HEK293 (cell line): ENCODE measurements at regions not wholly inside any gene's neighbourhood (a gene's known extent, or its start where the extent isn't known, plus 50 kb on each side); places are given as distances from the start of the nearest gene placed in this dataset.

Experiments
- CTCF ChIA-PET: fragments of 350-600 bp; formaldehyde crosslinking; extraction: SDS; loops from one replicate; lab custom pipeline; 2021; ENCODE audit warnings: antibody characterized with exemption; lab: Yijun Ruan, JAX
- POLR2A ChIA-PET: fragments of 300-600 bp; formaldehyde crosslinking; extraction: SDS; loops from one replicate; lab custom pipeline; 2020; ENCODE audit warnings: antibody characterized with exemption, inconsistent platforms; lab: Yijun Ruan, JAX
- H3K27ac ChIP-seq: fragments of 200-500 bp; sonication (Bioruptor generic); 2 replicates; pipeline ENCODE4 v1.5.1; 2014; ENCODE audit warnings: low read depth, low read length, control low read depth, inconsistent platforms; ENCODE audit errors: extremely low read depth
- H3K36me3 ChIP-seq, 2 experiments: fragments of 200-500 bp in 1 of 2; sonication (Bioruptor generic) in 1 of 2; 1 replicate in 1 of 2; 2 replicates in 1 of 2; pipeline ENCODE4 v1.5.1; 2014 to 2017; ENCODE audit warnings: inconsistent platforms in 2 of 2, low read length in 2 of 2; ENCODE audit not compliant: control insufficient read depth in 2 of 2, insufficient read depth in 1 of 2
- H3K4me1 ChIP-seq: fragments of 200-500 bp; sonication (Bioruptor generic); 2 replicates; pipeline ENCODE4 v1.5.1; 2014; ENCODE audit warnings: mild to moderate bottlenecking, low read length, inconsistent platforms; ENCODE audit not compliant: control insufficient read depth, insufficient read depth
- H3K4me3 ChIP-seq: 2 replicates; pipeline ENCODE4 v1.5.1; 2011; ENCODE audit warnings: low read depth, mild to moderate bottlenecking, control low read depth, low read length, moderate library complexity
- H3K9me3 ChIP-seq: fragments of 200-500 bp; sonication (Bioruptor generic); 2 replicates; pipeline ENCODE4 v1.5.1; 2014; ENCODE audit warnings: low read depth, low read length, inconsistent platforms; ENCODE audit not compliant: control insufficient read depth, insufficient read depth
- MEIS1 ChIP-seq: sonication (generic); formaldehyde crosslinking; IDR thresholded peaks from 2 replicates; pipeline ENCODE4 v1.8.1; 2022; ENCODE audit warnings: missing genetic modification reagents, mild to moderate bottlenecking, borderline replicate concordance
- SP3 ChIP-seq: fragments of 450-650 bp; formaldehyde crosslinking; IDR thresholded peaks from 2 replicates; pipeline ENCODE4 v1.5.1; 2016; ENCODE audit warnings: missing biosample characterization, missing genetic modification characterization
- ZBTB1 ChIP-seq: fragments of 450-650 bp; formaldehyde crosslinking; IDR thresholded peaks from 2 replicates; pipeline ENCODE4 v1.5.1; 2016; ENCODE audit warnings: missing biosample characterization, missing genetic modification characterization
- ZBTB49 ChIP-seq: fragments of 450-650 bp; formaldehyde crosslinking; IDR thresholded peaks from 2 replicates; pipeline ENCODE4 v1.5.1; 2016; ENCODE audit warnings: missing biosample characterization, missing genetic modification characterization, low read depth
- ZBTB7A ChIP-seq: fragments of 450-650 bp; formaldehyde crosslinking; IDR thresholded peaks from 2 replicates; pipeline ENCODE4 v1.5.1; 2016; ENCODE audit warnings: low read depth, missing biosample characterization, missing genetic modification characterization
- ZEB2 ChIP-seq: fragments of 450-650 bp; formaldehyde crosslinking; IDR thresholded peaks from 2 replicates; pipeline ENCODE4 v1.5.1; 2016; ENCODE audit warnings: missing biosample characterization, missing genetic modification characterization
- ZNF266 ChIP-seq: fragments of 450-650 bp; formaldehyde crosslinking; IDR thresholded peaks from 2 replicates; pipeline ENCODE4 v1.5.1; 2016; ENCODE audit warnings: missing biosample characterization, missing genetic modification characterization, low read depth
- ZNF292 ChIP-seq: fragments of 450-650 bp; formaldehyde crosslinking; IDR thresholded peaks from 2 replicates; pipeline ENCODE4 v1.5.1; 2016; ENCODE audit warnings: low read depth, missing biosample characterization, missing genetic modification characterization, borderline replicate concordance
- ZNF324 ChIP-seq: fragments of 450-650 bp; formaldehyde crosslinking; IDR thresholded peaks from 2 replicates; pipeline ENCODE4 v1.5.1; 2016; ENCODE audit warnings: missing biosample characterization, missing genetic modification characterization
- ZNF354C ChIP-seq: fragments of 450-650 bp; formaldehyde crosslinking; IDR thresholded peaks from 2 replicates; pipeline ENCODE4 v1.5.1; 2016; ENCODE audit warnings: missing biosample characterization, missing genetic modification characterization, low read depth, borderline replicate concordance
- ZNF37A ChIP-seq: fragments of 450-650 bp; IDR thresholded peaks from 2 replicates; pipeline ENCODE4 v1.5.1; 2018; ENCODE audit warnings: missing biosample characterization, missing genetic modification characterization
- ZNF514 ChIP-seq: fragments of 450-650 bp; formaldehyde crosslinking; IDR thresholded peaks from 2 replicates; pipeline ENCODE4 v1.5.1; 2016; ENCODE audit warnings: missing biosample characterization, missing genetic modification characterization
- ZNF529 ChIP-seq: fragments of 450-650 bp; formaldehyde crosslinking; IDR thresholded peaks from 2 replicates; pipeline ENCODE4 v1.5.1; 2017; ENCODE audit warnings: missing genetic modification characterization, missing biosample characterization; ENCODE audit not compliant: insufficient replicate concordance
- ZNF530 ChIP-seq: fragments of 450-650 bp; formaldehyde crosslinking; IDR thresholded peaks from 2 replicates; pipeline ENCODE4 v1.5.1; 2016; ENCODE audit warnings: low read depth, missing biosample characterization, missing genetic modification characterization
- ZNF555 ChIP-seq: fragments of 450-650 bp; formaldehyde crosslinking; conservative IDR thresholded peaks from 2 replicates; pipeline ENCODE4 v1.5.1; 2017; ENCODE audit warnings: missing biosample characterization, mild to moderate bottlenecking, missing genetic modification characterization, inconsistent platforms
- ZNF585B ChIP-seq: fragments of 450-650 bp; formaldehyde crosslinking; IDR thresholded peaks from 2 replicates; pipeline ENCODE4 v1.5.1; 2016; ENCODE audit warnings: missing biosample characterization, missing genetic modification characterization
- ZNF600 ChIP-seq: fragments of 450-650 bp; formaldehyde crosslinking; IDR thresholded peaks from 2 replicates; pipeline ENCODE4 v1.5.1; 2016; ENCODE audit warnings: missing biosample characterization, missing genetic modification characterization
- ZNF654 ChIP-seq: fragments of 450-650 bp; formaldehyde crosslinking; IDR thresholded peaks from 2 replicates; pipeline ENCODE4 v1.5.1; 2016; ENCODE audit warnings: low read depth, missing biosample characterization, missing genetic modification characterization
- ZNF677 ChIP-seq: fragments of 450-650 bp; IDR thresholded peaks from 2 replicates; pipeline ENCODE4 v1.5.0; 2018; ENCODE audit warnings: missing biosample characterization, mild to moderate bottlenecking, missing genetic modification characterization, moderate library complexity
- ZNF701 ChIP-seq: fragments of 450-650 bp; formaldehyde crosslinking; IDR thresholded peaks from 2 replicates; pipeline ENCODE4 v1.5.1; 2016; ENCODE audit warnings: missing biosample characterization, missing genetic modification characterization
- ZNF707 ChIP-seq: fragments of 450-650 bp; formaldehyde crosslinking; IDR thresholded peaks from 2 replicates; pipeline ENCODE4 v1.5.1; 2016; ENCODE audit warnings: missing biosample characterization, missing genetic modification characterization
- ZNF768 ChIP-seq: fragments of 450-650 bp; formaldehyde crosslinking; IDR thresholded peaks from 2 replicates; pipeline ENCODE4 v1.5.1; 2018; ENCODE audit warnings: missing biosample characterization, mild to moderate bottlenecking, missing genetic modification characterization
- ZNF777 ChIP-seq: fragments of 450-650 bp; formaldehyde crosslinking; IDR thresholded peaks from 2 replicates; pipeline ENCODE4 v1.5.1; 2017; ENCODE audit warnings: missing biosample characterization, missing genetic modification characterization, borderline replicate concordance
- ZNF792 ChIP-seq: fragments of 450-650 bp; formaldehyde crosslinking; IDR thresholded peaks from 2 replicates; pipeline ENCODE4 v1.5.1; 2016; ENCODE audit warnings: missing biosample characterization, missing genetic modification characterization
- ZSCAN16 ChIP-seq: fragments of 450-650 bp; formaldehyde crosslinking; IDR thresholded peaks from 2 replicates; pipeline ENCODE4 v1.5.1; 2016; ENCODE audit warnings: missing biosample characterization, missing genetic modification characterization
- ZSCAN30 ChIP-seq: fragments of 450-650 bp; IDR thresholded peaks from 2 replicates; pipeline ENCODE4 v1.5.1; 2018; ENCODE audit warnings: missing biosample characterization, mild to moderate bottlenecking, missing genetic modification characterization, moderate library complexity
- ZXDB ChIP-seq: fragments of 450-650 bp; formaldehyde crosslinking; IDR thresholded peaks from 2 replicates; pipeline ENCODE4 v1.5.1; 2016; ENCODE audit warnings: missing biosample characterization, missing genetic modification characterization
- TF ChIP-seq, protein P1 (sequence below): fragments of 450-650 bp; formaldehyde crosslinking; IDR thresholded peaks from 2 replicates; pipeline ENCODE4 v1.5.1; 2016; ENCODE audit warnings: missing biosample characterization, missing genetic modification characterization
- TF ChIP-seq, protein P2 (sequence below): fragments of 450-650 bp; formaldehyde crosslinking; IDR thresholded peaks from 2 replicates; pipeline ENCODE4 v1.5.1; 2017; ENCODE audit warnings: missing biosample characterization, mild to moderate bottlenecking, missing genetic modification characterization, moderate library complexity

GRCh38 chr2:41123341-41123740 lies 671.5 kb upstream of the SLC8A1 start:
- POLR2A ChIA-PET: no interaction called here

GRCh38 chr2:41127351-41127750 lies 675.5 kb upstream of the SLC8A1 start:
- TF ChIP-seq ZNF600 (no peak), ZXDB (tag by site-specific recombination) (no peak), ZNF777 (tag by site-specific recombination) (no peak), ZNF324 (tag by site-specific recombination) (no peak)
- H3K27ac ChIP-seq: no peak overlapping the region
- no peaks in the 10 kb centered on the region for H3K36me3 ChIP-seq
- POLR2A ChIA-PET: interaction anchor here (0.6 kb wide), 1 partner anchor 165 kb away, joined by 3 read pairs; no protein-coding TSS in a partner anchor
- no peaks in the 10 kb centered on the region for H3K9me3 ChIP-seq
- CTCF ChIA-PET: no interaction called here
- no peaks in the 10 kb centered on the region for H3K4me1 ChIP-seq
- H3K4me3 ChIP-seq: no peak overlapping the region

More at GRCh38 chr2:41123341-41123740, 671.5 kb upstream of the SLC8A1 start:
- CTCF ChIA-PET: no interaction called here
- Histone ChIP-seq H3K27ac (no peak overlapping the region), H3K4me3 (no peak overlapping the region)
- TF ChIP-seq ZBTB1 (no peak), ZNF585B (tag by site-specific recombination) (no peak), ZNF707 (tag by site-specific recombination) (no peak), ZNF37A (tag by site-specific recombination) (no peak), ZBTB7A (no peak), ZXDB (tag by site-specific recombination) (no peak), ZBTB49 (tag by site-specific recombination) (no peak), ZNF654 (no peak), ZNF529 (tag by site-specific recombination) (no peak), ZSCAN16 (tag by site-specific recombination) (no peak), ZNF292 (tag by site-specific recombination) (no peak), MEIS1 (no peak), ZNF768 (tag by site-specific recombination) (no peak), ZNF530 (tag by site-specific recombination) (no peak)
- TF ChIP-seq, all 188 proteins: peak for 0
- Histone ChIP-seq H3K36me3 (no peaks in the 10 kb centered on the region), H3K9me3 (no peaks in the 10 kb centered on the region), H3K4me1 (no peaks in the 10 kb centered on the region)

DNA sequence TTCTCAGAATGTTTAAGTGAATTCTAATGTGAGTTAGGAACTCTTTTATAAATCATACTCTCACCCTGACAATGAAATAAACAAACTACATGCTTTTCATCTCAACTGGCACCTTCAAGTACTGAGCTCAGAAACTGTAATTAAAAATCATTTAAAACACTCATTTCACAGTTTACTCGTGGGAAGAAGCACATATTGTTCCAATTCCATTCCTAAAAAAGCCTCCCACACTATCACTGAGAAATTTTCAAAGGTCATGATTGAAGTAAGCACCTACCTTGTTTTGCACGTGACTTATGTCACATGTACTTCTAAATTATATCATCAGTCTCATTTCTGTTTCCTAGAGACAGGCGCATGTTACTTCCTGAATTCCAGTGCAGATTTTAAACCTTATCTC lies 678.1 kb upstream of the SLC8A1 start:
- ChIA-PET POLR2A (no interaction called here), CTCF (no interaction called here)
- Histone ChIP-seq H3K36me3 (no peaks in the 10 kb centered on the region), H3K4me3 (no peak overlapping the region), H3K4me1 (no peaks in the 10 kb centered on the region), H3K27ac (no peak overlapping the region), H3K9me3 (no peaks in the 10 kb centered on the region)
- no peak for TF ChIP-seq ZNF768 (tag by site-specific recombination)
- no peak for TF ChIP-seq ZNF354C (tag by site-specific recombination)
- TF ChIP-seq ZNF324 (tag by site-specific recombination): no peak
- TF ChIP-seq ZNF701: no peak
- no peak for TF ChIP-seq ZNF266 (tag by site-specific recombination)
- TF ChIP-seq ZNF792 (tag by site-specific recombination): no peak
- no peak for TF ChIP-seq SP3 (tag by site-specific recombination)
- TF ChIP-seq ZEB2 (tag by site-specific recombination): no peak
- TF ChIP-seq ZNF677: no peak
- TF ChIP-seq ZSCAN30 (tag by site-specific recombination): no peak
- TF ChIP-seq, protein P1, sequence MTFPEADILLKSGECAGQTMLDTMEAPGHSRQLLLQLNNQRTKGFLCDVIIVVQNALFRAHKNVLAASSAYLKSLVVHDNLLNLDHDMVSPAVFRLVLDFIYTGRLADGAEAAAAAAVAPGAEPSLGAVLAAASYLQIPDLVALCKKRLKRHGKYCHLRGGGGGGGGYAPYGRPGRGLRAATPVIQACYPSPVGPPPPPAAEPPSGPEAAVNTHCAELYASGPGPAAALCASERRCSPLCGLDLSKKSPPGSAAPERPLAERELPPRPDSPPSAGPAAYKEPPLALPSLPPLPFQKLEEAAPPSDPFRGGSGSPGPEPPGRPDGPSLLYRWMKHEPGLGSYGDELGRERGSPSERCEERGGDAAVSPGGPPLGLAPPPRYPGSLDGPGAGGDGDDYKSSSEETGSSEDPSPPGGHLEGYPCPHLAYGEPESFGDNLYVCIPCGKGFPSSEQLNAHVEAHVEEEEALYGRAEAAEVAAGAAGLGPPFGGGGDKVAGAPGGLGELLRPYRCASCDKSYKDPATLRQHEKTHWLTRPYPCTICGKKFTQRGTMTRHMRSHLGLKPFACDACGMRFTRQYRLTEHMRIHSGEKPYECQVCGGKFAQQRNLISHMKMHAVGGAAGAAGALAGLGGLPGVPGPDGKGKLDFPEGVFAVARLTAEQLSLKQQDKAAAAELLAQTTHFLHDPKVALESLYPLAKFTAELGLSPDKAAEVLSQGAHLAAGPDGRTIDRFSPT (tag by site-specific recombination): no peak
- no peak for TF ChIP-seq ZNF514 (tag by site-specific recombination)
- TF ChIP-seq, protein P2, sequence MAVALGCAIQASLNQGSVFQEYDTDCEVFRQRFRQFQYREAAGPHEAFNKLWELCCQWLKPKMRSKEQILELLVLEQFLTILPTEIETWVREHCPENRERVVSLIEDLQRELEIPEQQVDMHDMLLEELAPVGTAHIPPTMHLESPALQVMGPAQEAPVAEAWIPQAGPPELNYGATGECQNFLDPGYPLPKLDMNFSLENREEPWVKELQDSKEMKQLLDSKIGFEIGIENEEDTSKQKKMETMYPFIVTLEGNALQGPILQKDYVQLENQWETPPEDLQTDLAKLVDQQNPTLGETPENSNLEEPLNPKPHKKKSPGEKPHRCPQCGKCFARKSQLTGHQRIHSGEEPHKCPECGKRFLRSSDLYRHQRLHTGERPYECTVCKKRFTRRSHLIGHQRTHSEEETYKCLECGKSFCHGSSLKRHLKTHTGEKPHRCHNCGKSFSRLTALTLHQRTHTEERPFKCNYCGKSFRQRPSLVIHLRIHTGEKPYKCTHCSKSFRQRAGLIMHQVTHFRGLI (tag by site-specific recombination): no peak
- no peak for TF ChIP-seq ZNF555 (tag by site-specific recombination)
